OCI-LY3 (cell line): ENCODE measurements at regions not wholly inside any gene's neighbourhood (a gene's known extent, or its start where the extent isn't known, plus 50 kb on each side); places are given as distances from the start of the nearest gene placed in this dataset.

Experiments used
- H2AFZ ChIP-seq: fragments of 200-600, 300-600 bp; shearing (Covaris generic); 2 replicates; pipeline ENCODE4 v1.6.0; 2014; ENCODE audit warnings: antibody characterized with exemption, low read depth, low read length
- H3K27ac ChIP-seq: fragments of 200-600, 300-600 bp; sonication (generic); 2 replicates; pipeline ENCODE4 v1.5.1; 2014; ENCODE audit warnings: mild to moderate bottlenecking, low read length, moderate library complexity, mixed read lengths
- H3K27me3 ChIP-seq: fragments of 200-600, 300-600 bp; sonication (generic); 2 replicates; pipeline ENCODE4 v1.6.1; 2014; ENCODE audit warnings: low read depth, low read length, mixed read lengths
- H3K36me3 ChIP-seq: fragments of 200-600, 300-600 bp; sonication (generic); replicated peaks from 2 replicates; pipeline ENCODE3; 2014; ENCODE audit warnings: low read depth, low read length, mixed read lengths
- H3K4me1 ChIP-seq: fragments of 300-600, 200-600 bp; sonication (generic); 2 replicates; pipeline ENCODE4 v1.6.1; 2014; ENCODE audit warnings: low read length, mixed read lengths
- H3K4me2 ChIP-seq: fragments of 200-600, 300-600 bp; sonication (generic); 2 replicates; pipeline ENCODE4 v1.6.1; 2014; ENCODE audit warnings: low read length, mixed read lengths
- H3K4me3 ChIP-seq: fragments of 300-600, 200-600 bp; sonication (generic); 2 replicates; pipeline ENCODE4 v1.5.1; 2014; ENCODE audit warnings: antibody characterized with exemption, mild to moderate bottlenecking, low read length, moderate library complexity
- H3K79me2 ChIP-seq: fragments of 300-600, 200-600 bp; shearing (Covaris generic); 2 replicates; pipeline ENCODE4 v1.6.1; 2014; ENCODE audit warnings: mild to moderate bottlenecking, low read length, mixed read lengths
- H3K9ac ChIP-seq: fragments of 300-600, 200-600 bp; shearing (Covaris generic); 2 replicates; pipeline ENCODE4 v1.6.0; 2014; ENCODE audit warnings: mild to moderate bottlenecking, low read length, moderate library complexity
- H3K9me3 ChIP-seq: fragments of 200-600, 300-600 bp; shearing (Covaris generic); 2 replicates; pipeline ENCODE4 v1.6.1; 2014; ENCODE audit warnings: low read length, mixed read lengths; ENCODE audit not compliant: insufficient read depth
- H4K20me1 ChIP-seq: fragments of 200-600, 300-600 bp; sonication (generic); 2 replicates; pipeline ENCODE4 v1.6.1; 2016; ENCODE audit warnings: low read length, mixed read lengths; ENCODE audit not compliant: insufficient read depth
- CTCF ChIP-seq: fragments of 200-600, 300-600 bp; sonication (generic); IDR thresholded peaks from 2 replicates; pipeline ENCODE4 v1.5.1; 2014; ENCODE audit warnings: antibody characterized with exemption, low read length, low read depth
- EZH2phosphoT487 ChIP-seq: fragments of 200-600 bp; shearing (Covaris generic); IDR thresholded peaks from 2 replicates; pipeline ENCODE4 v1.6.1; 2018; ENCODE audit warnings: antibody characterized with exemption, mixed run types, low read depth

GRCh38 chr4:67091673-67092072 lies 453.6 kb downstream of the CENPC start:
- Histone ChIP-seq H3K27ac (no peak overlapping the region), H4K20me1 (no peaks in the 10 kb centered on the region), H3K27me3 (no peaks in the 10 kb centered on the region), H3K79me2 (no peaks in the 10 kb centered on the region), H3K36me3 (no peaks in the 10 kb centered on the region), H3K9ac (no peak overlapping the region), H3K4me1 (no peaks in the 10 kb centered on the region), H2AFZ (no peak overlapping the region), H3K9me3 (no peaks in the 10 kb centered on the region), H3K4me2 (no peak overlapping the region), H3K4me3 (no peak overlapping the region)
- TF ChIP-seq CTCF (no peak), EZH2phosphoT487 (no peak)

GRCh38 chr4:67087897-67088296 lies 457.4 kb downstream of the CENPC start:
- TF ChIP-seq CTCF (peak; percentile 84), EZH2phosphoT487 (no peak)
- H3K9me3 ChIP-seq = no peaks in the 10 kb centered on the region
- H3K79me2 ChIP-seq = no peaks in the 10 kb centered on the region
- H3K4me2 ChIP-seq = peak overlapping the region; percentile 17; the same call in 1 of the 2 replicates
- H3K36me3 ChIP-seq = no peaks in the 10 kb centered on the region
- H4K20me1 ChIP-seq = no peaks in the 10 kb centered on the region
- H3K9ac ChIP-seq = no peak overlapping the region
- H3K4me1 ChIP-seq = peaks cover 7% of the 10 kb centered on the region
- no peak overlapping the region for H2AFZ ChIP-seq
- no peaks in the 10 kb centered on the region for H3K27me3 ChIP-seq
- no peak overlapping the region for H3K4me3 ChIP-seq
- no peak overlapping the region for H3K27ac ChIP-seq

- H3K79me2 ChIP-seq = no peaks in the 10 kb centered on the region
- no peak overlapping the region for H2AFZ ChIP-seq
- H3K4me3 ChIP-seq = no peak overlapping the region
- no peaks in the 10 kb centered on the region for H3K36me3 ChIP-seq
- H3K9me3 ChIP-seq = no peaks in the 10 kb centered on the region
- H3K4me2 ChIP-seq = no peak overlapping the region
- no peak overlapping the region for H3K9ac ChIP-seq
- no peaks in the 10 kb centered on the region for H3K27me3 ChIP-seq
- no peak for TF ChIP-seq EZH2phosphoT487
- no peak for TF ChIP-seq CTCF
- H3K27ac ChIP-seq = no peak overlapping the region
- H3K4me1 ChIP-seq = peaks cover 7% of the 10 kb centered on the region
- no peaks in the 10 kb centered on the region for H4K20me1 ChIP-seq
Observed at GRCh38 chr4:67084783-67085182, 460.5 kb downstream of the CENPC start.

- Histone ChIP-seq H3K4me2 (no peak overlapping the region), H3K4me1 (peaks cover 7% of the 10 kb centered on the region), H3K27me3 (no peaks in the 10 kb centered on the region), H3K27ac (no peak overlapping the region), H4K20me1 (no peaks in the 10 kb centered on the region), H3K79me2 (no peaks in the 10 kb centered on the region), H3K36me3 (no peaks in the 10 kb centered on the region), H3K4me3 (no peak overlapping the region), H2AFZ (no peak overlapping the region), H3K9ac (no peak overlapping the region), H3K9me3 (no peaks in the 10 kb centered on the region)
- TF ChIP-seq CTCF (no peak), EZH2phosphoT487 (no peak)
Observed at GRCh38 chr4:67083496-67083895, 461.8 kb downstream of the CENPC start.
